Activated CD4-positive, alpha-beta T cell treated with anti-CD3 and anti-CD28 coated beads for 36 hours (primary cell): ENCODE measurements at regions not wholly inside any gene's neighbourhood (a gene's known extent, or its start where the extent isn't known, plus 50 kb on each side); places are given as distances from the start of the nearest gene placed in this dataset.
"Not testable (repeated sequence)": the region's sequence is repeated elsewhere in the genome, so short reads cannot be mapped to it uniquely, and the experiment has no call there.

Source experiments
- ATAC-seq: fragments of 200-7000 bp; cut with Tn5 transposase; one replicate; pipeline ENCODE4 v1.10.0; 2021; ENCODE audit warnings: mild to moderate bottlenecking, moderate library complexity
- CTCF ChIA-PET: fragments of 350-600 bp; sonication (Branson Sonifier 250); formaldehyde crosslinking; loops from one replicate; lab custom pipeline; 2021; ENCODE audit warnings: antibody characterized with exemption; lab: Charles Lee
- POLR2A ChIA-PET: fragments of 350-600 bp; sonication (Branson Sonifier 250); formaldehyde crosslinking; loops from one replicate; lab custom pipeline; 2021; ENCODE audit warnings: antibody characterized with exemption, inconsistent platforms; lab: Charles Lee
- DNase-seq: peaks from one replicate; pipeline ENCODE4 v3.0.0-alpha.2; 2020
- H3K27ac Mint-ChIP-seq: one replicate; pipeline ENCODE4 v1.8.0; 2021; ENCODE audit warnings: mixed read lengths
- H3K27me3 Mint-ChIP-seq: one replicate; pipeline ENCODE4 v1.8.0; 2021; ENCODE audit warnings: mixed read lengths
- H3K36me3 Mint-ChIP-seq: one replicate; pipeline ENCODE4 v1.8.0; 2021; ENCODE audit warnings: low read depth, mixed read lengths
- H3K4me1 Mint-ChIP-seq: one replicate; pipeline ENCODE4 v1.8.0; 2021; ENCODE audit warnings: mixed read lengths
- H3K4me3 Mint-ChIP-seq: one replicate; pipeline ENCODE4 v1.8.0; 2021; ENCODE audit warnings: mild to moderate bottlenecking, moderate library complexity, mixed read lengths
- H3K9me3 Mint-ChIP-seq: one replicate; pipeline ENCODE4 v1.8.0; 2021; ENCODE audit warnings: low read depth, mixed read lengths
- intact Hi-C, 2 experiments: fragments of 100-400 bp; cut with DNase I in 1 of 2; cut with micrococcal nuclease in 1 of 2; formaldehyde crosslinking; loops; one replicate each; pipeline versions ENCODE4 v1.14.2 to v1.15.1; 2022 to 2024; cut with DNase I, micrococcal nuclease

- intact Hi-C loops, CTCF ChIA-PET, H3K4me3 Mint-ChIP-seq, ATAC-seq, H3K27me3 Mint-ChIP-seq, DNase-seq, H3K4me1 Mint-ChIP-seq, H3K27ac Mint-ChIP-seq, H3K36me3 Mint-ChIP-seq, POLR2A ChIA-PET: not testable (repeated sequence)
- peaks cover 20% of the 10 kb centered on the region for H3K9me3 Mint-ChIP-seq
These were observed 177.2 kb upstream of the TAS2R1 start for GRCh38 chr5:9807366-9807765.

DNA sequence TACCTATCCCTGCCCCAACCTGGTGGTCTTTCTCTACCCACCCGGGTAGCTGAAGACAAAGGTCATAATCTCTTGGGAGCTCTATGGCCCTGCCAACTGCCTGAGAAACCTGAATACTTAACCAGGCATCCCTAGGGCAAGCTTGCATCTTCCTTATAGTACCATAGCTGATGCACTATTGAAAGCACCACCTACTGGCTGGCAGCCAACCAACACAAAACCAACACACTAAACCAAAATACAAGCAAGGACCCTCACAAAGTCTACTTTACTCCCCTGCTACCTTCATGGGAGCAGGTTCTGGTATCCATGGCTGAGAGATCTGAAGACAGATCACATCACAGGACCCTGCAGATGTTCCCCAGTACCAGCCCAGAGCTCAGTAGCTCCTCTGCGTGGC, 171.8 kb upstream of the TAS2R1 start:
- Mint-ChIP-seq H3K27ac (no peak overlapping the region), H3K4me1 (no peaks in the 10 kb centered on the region), H3K36me3 (no peaks in the 10 kb centered on the region), H3K9me3 (peaks cover 10% of the 10 kb centered on the region), H3K27me3 (no peaks in the 10 kb centered on the region), H3K4me3 (no peak overlapping the region)
- DNase-seq (no peak), ATAC-seq (no peak)
- intact Hi-C loops, result no loop called here
- ChIA-PET POLR2A (no interaction called here), CTCF (interaction anchor here (0.7 kb wide), 1 partner anchor 1585 kb away, joined by 3 read pairs; no protein-coding TSS in a partner anchor)

- ATAC-seq (no peak), DNase-seq (no peak)
- Mint-ChIP-seq H3K27me3 (no peaks in the 10 kb centered on the region), H3K4me3 (no peak overlapping the region), H3K9me3 (peaks cover 6% of the 10 kb centered on the region), H3K36me3 (no peaks in the 10 kb centered on the region), H3K27ac (no peak overlapping the region), H3K4me1 (no peaks in the 10 kb centered on the region)
- intact Hi-C loops, result no loop called here
- ChIA-PET CTCF (interaction anchor here (0.8 kb wide), 1 partner anchor 176 kb away, joined by 3 read pairs; no protein-coding TSS in a partner anchor), POLR2A (no interaction called here)
These were observed 169.5 kb upstream of the TAS2R1 start for GRCh38 chr5:9799606-9800005.

GRCh38 chr5:9790276-9790675, 160.1 kb upstream of the TAS2R1 start:
- DNase-seq (no peak), ATAC-seq (no peak)
- intact Hi-C loops, result no loop called here
- Mint-ChIP-seq H3K36me3 (no peaks in the 10 kb centered on the region), H3K27me3 (peaks cover 2% of the 10 kb centered on the region), H3K4me1 (no peaks in the 10 kb centered on the region), H3K27ac (no peak overlapping the region), H3K4me3 (no peak overlapping the region), H3K9me3 (no peaks in the 10 kb centered on the region)
- CTCF ChIA-PET, result no interaction called here
- POLR2A ChIA-PET, result no interaction called here

GRCh38 chr5:9789777-9790176, 159.6 kb upstream of the TAS2R1 start:
- POLR2A ChIA-PET, result no interaction called here

DNA sequence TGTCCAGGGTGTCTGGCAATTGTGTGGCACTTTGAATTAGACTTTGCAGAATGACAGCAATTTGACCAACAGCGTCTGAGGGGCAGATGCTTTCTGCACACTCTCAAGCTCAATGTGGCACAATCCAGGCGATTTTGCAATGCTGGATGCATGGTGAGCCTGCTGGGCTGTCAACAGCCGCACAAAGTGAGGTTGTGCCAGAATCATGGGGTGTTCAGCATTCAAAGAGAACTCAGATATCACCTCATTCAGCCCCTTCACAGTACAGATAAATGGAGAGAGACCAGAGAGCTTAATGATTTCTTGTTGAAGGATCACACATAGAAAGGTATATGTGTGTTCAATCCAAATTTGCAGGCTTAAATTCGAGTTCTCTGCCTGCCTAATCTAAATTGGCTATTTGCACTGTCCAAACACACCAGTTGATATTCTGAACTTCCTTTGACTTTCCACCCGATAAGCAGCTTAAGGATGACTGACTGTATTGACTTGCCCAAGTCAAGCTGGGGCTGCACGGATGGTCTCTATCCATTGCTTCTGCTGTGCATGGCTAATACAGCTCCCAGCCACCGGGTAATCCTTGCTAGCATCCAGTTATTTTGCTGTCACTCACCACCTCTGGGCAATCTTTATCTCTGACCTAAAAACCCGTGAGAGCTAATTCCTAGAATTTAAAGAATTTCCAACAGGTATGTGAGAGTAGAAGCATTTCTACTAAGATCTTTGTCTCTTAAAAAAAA, 157.9 kb upstream of the TAS2R1 start:
- no peak for ATAC-seq
- no peak overlapping the region for H3K27ac Mint-ChIP-seq
- H3K4me1 Mint-ChIP-seq, result no peaks in the 10 kb centered on the region
- DNase-seq, result no peak
- peaks cover 3% of the 10 kb centered on the region for H3K27me3 Mint-ChIP-seq
- no peaks in the 10 kb centered on the region for H3K9me3 Mint-ChIP-seq
- H3K4me3 Mint-ChIP-seq, result no peak overlapping the region
- CTCF ChIA-PET, result no interaction called here
- POLR2A ChIA-PET, result no interaction called here
- intact Hi-C loops, result no loop called here
- no peaks in the 10 kb centered on the region for H3K36me3 Mint-ChIP-seq

More at GRCh38 chr5:9789777-9790176, 159.6 kb upstream of the TAS2R1 start:
- CTCF ChIA-PET, result no interaction called here
- ATAC-seq (no peak), DNase-seq (no peak)
- H3K27ac Mint-ChIP-seq, result no peak overlapping the region
- no peaks in the 10 kb centered on the region for H3K9me3 Mint-ChIP-seq
- no peaks in the 10 kb centered on the region for H3K4me1 Mint-ChIP-seq
- H3K4me3 Mint-ChIP-seq, result no peak overlapping the region
- H3K27me3 Mint-ChIP-seq, result peaks cover 3% of the 10 kb centered on the region
- intact Hi-C loops, result no loop called here
- no peaks in the 10 kb centered on the region for H3K36me3 Mint-ChIP-seq

DNA sequence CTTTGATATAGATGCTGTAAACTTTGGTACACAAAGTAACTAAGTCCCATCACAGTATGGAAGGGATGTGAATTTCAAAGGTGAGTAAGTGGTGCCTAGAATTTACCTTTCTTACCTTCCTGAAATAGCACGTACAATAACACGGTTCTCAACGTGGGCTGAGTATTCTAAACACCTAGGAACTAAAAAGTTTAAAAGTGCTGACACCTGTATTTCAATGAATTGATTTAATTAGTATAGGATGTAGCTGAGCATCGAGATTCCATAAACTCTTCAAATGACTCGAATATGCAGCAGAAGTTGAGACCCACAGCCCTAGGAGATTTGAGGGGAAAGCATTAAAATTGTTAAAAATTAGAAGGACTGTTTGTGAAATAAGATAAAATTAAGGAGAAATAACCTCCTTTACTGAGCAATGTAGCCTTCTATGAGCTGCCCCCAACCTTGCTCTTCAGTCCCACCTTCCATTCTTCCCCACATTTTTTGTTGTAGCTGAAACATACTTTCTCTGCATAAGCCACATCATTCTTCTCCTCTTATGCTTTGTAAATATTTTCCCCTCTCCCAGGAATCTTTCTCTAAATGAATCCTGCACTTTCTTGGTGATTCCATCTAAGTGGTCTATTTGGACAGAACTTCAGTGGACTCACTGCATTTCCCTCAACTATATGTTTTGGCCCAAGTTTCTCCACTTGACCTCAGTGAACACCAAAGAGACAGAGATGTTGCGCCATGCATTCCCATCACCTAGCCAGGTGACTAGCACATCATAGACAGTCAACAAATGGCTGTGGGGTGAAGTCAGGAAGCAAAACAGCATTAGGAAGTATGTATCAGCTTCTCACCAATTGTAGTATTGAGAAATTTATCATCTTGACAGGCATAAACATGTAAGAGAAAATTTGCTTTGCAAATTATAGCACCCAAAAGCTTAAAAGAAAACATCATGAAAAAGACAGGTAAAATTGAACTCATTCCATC, 156.5 kb upstream of the TAS2R1 start:
- POLR2A ChIA-PET, result no interaction called here
- H3K27me3 Mint-ChIP-seq, result peaks cover 3% of the 10 kb centered on the region

GRCh38 chr5:9785751-9786150, 155.6 kb upstream of the TAS2R1 start:
- intact Hi-C loops, result no loop called here
- CTCF ChIA-PET, result no interaction called here
- POLR2A ChIA-PET, result no interaction called here

More for the DNA sequence above, 156.5 kb upstream of the TAS2R1 start:
- intact Hi-C loops, result no loop called here
- Mint-ChIP-seq H3K4me3 (no peak overlapping the region), H3K9me3 (no peaks in the 10 kb centered on the region), H3K4me1 (no peaks in the 10 kb centered on the region), H3K27ac (no peak overlapping the region), H3K36me3 (no peaks in the 10 kb centered on the region)
- CTCF ChIA-PET, result no interaction called here
- ATAC-seq (no peak), DNase-seq (no peak)

DNA sequence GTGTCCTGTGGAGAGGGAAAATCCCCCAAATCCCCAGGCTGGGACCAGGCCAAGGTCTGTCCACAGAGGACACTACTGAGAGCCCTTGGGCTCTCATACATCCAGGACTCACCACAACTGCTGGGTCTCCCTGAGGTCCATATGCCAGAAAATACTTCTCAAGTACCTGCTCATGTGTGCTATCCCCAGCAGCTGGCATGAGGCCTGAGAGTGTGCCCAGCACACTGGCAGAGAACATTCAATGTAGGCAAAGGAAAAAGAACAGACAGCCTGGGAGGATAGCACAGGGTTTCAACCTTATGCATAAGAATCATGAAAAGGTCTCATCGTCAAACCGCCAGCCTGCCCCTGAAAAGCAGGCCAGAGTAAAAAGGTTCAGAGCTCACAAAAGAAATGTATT, 154.1 kb upstream of the TAS2R1 start:
- peaks cover 3% of the 10 kb centered on the region for H3K27me3 Mint-ChIP-seq
- H3K36me3 Mint-ChIP-seq, result no peaks in the 10 kb centered on the region
- H3K27ac Mint-ChIP-seq, result no peak overlapping the region
- no peak overlapping the region for H3K4me3 Mint-ChIP-seq
- ChIA-PET POLR2A (no interaction called here), CTCF (no interaction called here)
- H3K9me3 Mint-ChIP-seq, result peaks cover 7% of the 10 kb centered on the region
- DNase-seq, result no peak
- intact Hi-C loops, result no loop called here
- H3K4me1 Mint-ChIP-seq, result no peaks in the 10 kb centered on the region
- no peak for ATAC-seq

More at GRCh38 chr5:9785751-9786150, 155.6 kb upstream of the TAS2R1 start:
- no peak for ATAC-seq
- Mint-ChIP-seq H3K4me3 (no peak overlapping the region), H3K4me1 (no peaks in the 10 kb centered on the region), H3K9me3 (peaks cover 4% of the 10 kb centered on the region), H3K27me3 (peaks cover 3% of the 10 kb centered on the region), H3K36me3 (no peaks in the 10 kb centered on the region), H3K27ac (no peak overlapping the region)
- DNase-seq, result no peak

DNA sequence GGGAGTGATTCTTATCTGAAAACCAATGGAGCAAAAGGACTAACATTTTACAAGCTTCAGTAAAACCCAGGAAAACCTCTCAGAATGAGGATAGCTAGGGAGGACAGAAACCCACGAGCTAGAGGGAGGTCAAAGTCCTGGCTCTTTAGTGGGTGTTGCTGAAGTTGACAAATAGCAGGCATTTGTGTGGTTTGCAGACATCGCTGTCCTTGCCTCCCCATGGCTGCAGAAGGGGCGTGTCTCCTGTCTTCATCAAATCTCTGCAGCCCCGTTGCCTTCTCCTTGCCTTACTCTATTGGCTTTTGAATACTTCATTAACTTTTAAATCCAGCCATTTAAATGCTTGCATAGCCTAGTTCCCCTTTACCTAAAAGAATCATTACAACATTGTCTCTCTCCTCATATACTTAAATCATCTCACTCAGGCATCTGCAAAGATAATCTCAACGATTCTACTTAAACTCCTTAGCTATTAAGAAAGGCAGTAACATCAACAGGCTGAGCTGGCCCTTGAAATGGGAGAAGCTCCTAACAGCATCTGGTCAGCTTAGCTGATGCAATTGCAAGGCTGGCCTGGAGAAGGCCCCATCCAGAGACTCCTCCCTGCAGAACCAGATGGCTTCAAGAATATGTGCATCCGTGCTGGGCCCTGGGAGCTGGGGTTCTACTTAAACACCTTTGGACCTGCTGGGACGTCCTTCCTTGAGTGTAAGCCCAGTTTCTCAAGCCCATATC, 152.8 kb upstream of the TAS2R1 start:
- no peak overlapping the region for H3K27ac Mint-ChIP-seq
- no peak for ATAC-seq
- peaks cover 3% of the 10 kb centered on the region for H3K27me3 Mint-ChIP-seq
- intact Hi-C loops, result no loop called here
- no peaks in the 10 kb centered on the region for H3K36me3 Mint-ChIP-seq
- peaks cover 7% of the 10 kb centered on the region for H3K9me3 Mint-ChIP-seq
- ChIA-PET POLR2A (no interaction called here), CTCF (no interaction called here)
- no peaks in the 10 kb centered on the region for H3K4me1 Mint-ChIP-seq
- no peak overlapping the region for H3K4me3 Mint-ChIP-seq
- DNase-seq, result no peak

DNA sequence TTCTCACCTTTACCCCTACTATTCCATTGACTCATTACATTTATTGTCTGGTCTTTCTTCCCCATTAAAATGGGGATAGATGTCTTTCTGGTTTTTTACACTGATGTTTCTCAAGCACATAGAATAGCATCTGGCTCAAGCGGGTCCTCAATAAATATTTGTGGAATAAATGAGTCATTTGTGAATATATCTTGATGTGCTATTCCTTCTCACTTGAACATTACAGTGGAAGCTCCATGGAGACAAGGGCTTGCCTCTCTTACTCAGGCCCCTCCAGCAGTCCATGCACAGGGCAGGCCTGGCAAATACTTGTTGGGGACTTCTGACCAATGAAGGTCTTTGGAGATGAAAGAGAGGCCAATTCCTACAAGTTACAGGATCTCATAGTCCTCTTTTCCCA, 151.7 kb upstream of the TAS2R1 start:
- ChIA-PET POLR2A (no interaction called here), CTCF (no interaction called here)
- H3K9me3 Mint-ChIP-seq, result peaks cover 7% of the 10 kb centered on the region
- DNase-seq (no peak), ATAC-seq (no peak)
- H3K4me3 Mint-ChIP-seq, result no peak overlapping the region
- no peaks in the 10 kb centered on the region for H3K4me1 Mint-ChIP-seq
- peaks cover 3% of the 10 kb centered on the region for H3K27me3 Mint-ChIP-seq
- no peaks in the 10 kb centered on the region for H3K36me3 Mint-ChIP-seq
- no peak overlapping the region for H3K27ac Mint-ChIP-seq
- intact Hi-C loops, result no loop called here
